ENCODE measurements at regions not wholly inside any gene's neighbourhood (a gene's known extent, or its start where the extent isn't known, plus 50 kb on each side); places are given as distances from the start of the nearest gene placed in this dataset.

GRCh38 chr5:116747881-116748280 is 173.3 kb upstream of the SEMA6A start:
- Histone ChIP-seq H3K9me3 (replicated peaks; ENCODE audit: control insufficient read depth, insufficient read depth, low read length) (peaks cover 5% of the 10 kb centered on the region), H3K27me3 (replicated peaks in 1 of 2; ENCODE audit: control insufficient read depth in 2 of 2, insufficient read depth in 2 of 2, low read length in 1 of 2) (no peaks in the 10 kb centered on the region), H3K4me1 (ENCODE audit: control insufficient read depth, insufficient read depth, low read length) (no peaks in the 10 kb centered on the region), H4K20me1 (ENCODE audit: control insufficient read depth, insufficient read depth) (no peaks in the 10 kb centered on the region), H3K9ac (ENCODE audit: control insufficient read depth, insufficient read depth, low read length) (no peak overlapping the region), H3K27ac (ENCODE audit: control insufficient read depth, insufficient read depth) (no peak overlapping the region), H3K79me2 (ENCODE audit: control insufficient read depth, insufficient read depth, low read length) (no peaks in the 10 kb centered on the region), H3K36me3 (ENCODE audit: control insufficient read depth in 2 of 2, insufficient read depth in 2 of 2, low read length in 1 of 2) (no peaks in the 10 kb centered on the region), H3K4me2 (ENCODE audit: control insufficient read depth, insufficient read depth) (no peak overlapping the region), H3K4me3 (no peak overlapping the region), H2AFZ (ENCODE audit: control insufficient read depth, low read depth, low read length) (no peak overlapping the region)
- POLR2A ChIA-PET, result interaction anchor here (0.6 kb wide), 1 partner anchor 12 kb away, joined by 3 read pairs; no protein-coding TSS in a partner anchor
- DNase-seq (ENCODE audit: low read depth, low spot score), result no peak
- intact Hi-C loops (cut with micrococcal nuclease; ENCODE audit: unreplicated experiment) (no loop called here), in situ Hi-C loops (cut with MboI) (no loop called here)
- BruUV-seq (replicated peaks), result no TSS peak
- CTCF ChIA-PET, result interaction anchor here (0.5 to 1.4 kb wide), 4 partner anchors 13 to 456 kb away, joined by 3 read pairs; no protein-coding TSS in a partner anchor
- ATAC-seq, result no peak
- SMC1A ChIA-PET (ENCODE audit: uncharacterized antibody, unreplicated experiment), result interaction anchor here (1.2 to 2.5 kb wide), 2 partner anchors 12 to 13 kb away, joined by 3 to 15 read pairs; no protein-coding TSS in a partner anchor
- RAD21 ChIA-PET (ENCODE audit: unreplicated experiment), result interaction anchor here (1.1 to 1.3 kb wide), 2 partner anchors 26 to 171 kb away, joined by 3 read pairs; no protein-coding TSS in a partner anchor
- no peak for TF ChIP-seq CEBPB (IDR thresholded peaks at IDR 0.05; ENCODE audit: borderline replicate concordance in 1 of 2, low read depth in 2 of 2, low read length in 2 of 2)
- no peak for TF ChIP-seq NKRF (conservative IDR thresholded peaks at IDR 0.05)
- no peak for TF ChIP-seq NFXL1 (IDR thresholded peaks at IDR 0.05; ENCODE audit: borderline replicate concordance)
- TF ChIP-seq NR2C1 (IDR thresholded peaks at IDR 0.05), result no peak
- no peak for TF ChIP-seq HCFC1 (IDR thresholded peaks at IDR 0.05; ENCODE audit: low read length)
- TF ChIP-seq CHD1 (IDR thresholded peaks at IDR 0.05; ENCODE audit: low read depth, low read length), result no peak
- no peak for TF ChIP-seq RAD21 (IDR thresholded peaks at IDR 0.05; ENCODE audit: insufficient read depth, low read depth, low read length)
- TF ChIP-seq ELK1 (IDR thresholded peaks at IDR 0.05; ENCODE audit: low read depth, low read length), result no peak
- no peak for TF ChIP-seq STAT1 (conservative IDR thresholded peaks at IDR 0.05)
- TF ChIP-seq MTA2 (IDR thresholded peaks at IDR 0.05; ENCODE audit: low read depth), result no peak
- TF ChIP-seq EED (IDR thresholded peaks at IDR 0.05; ENCODE audit: low read depth), result no peak
- no peak for TF ChIP-seq CHD2 (IDR thresholded peaks at IDR 0.05; ENCODE audit: borderline replicate concordance, low read depth, low read length)
- TF ChIP-seq GABPA (IDR thresholded peaks at IDR 0.05; ENCODE audit: low read depth), result no peak
- no peak for TF ChIP-seq REST (IDR thresholded peaks at IDR 0.05; ENCODE audit: low read depth, low read length)
- 100% methylated on average over 1 of the region's 1 CpG for WGBS (ENCODE audit: insufficient coverage, insufficient replicate concordance, low lambda C conversion rate, missing lambda C conversion rate)
- FAIRE-seq, result no peak

Measured in GM12878 (cell line).